ENCODE measurements at regions not wholly inside any gene's neighbourhood (a gene's known extent, or its start where the extent isn't known, plus 50 kb on each side); places are given as distances from the start of the nearest gene placed in this dataset.
A peak's percentile ranks its signal among the peaks of the same experiment; 100 is the strongest.

DNA sequence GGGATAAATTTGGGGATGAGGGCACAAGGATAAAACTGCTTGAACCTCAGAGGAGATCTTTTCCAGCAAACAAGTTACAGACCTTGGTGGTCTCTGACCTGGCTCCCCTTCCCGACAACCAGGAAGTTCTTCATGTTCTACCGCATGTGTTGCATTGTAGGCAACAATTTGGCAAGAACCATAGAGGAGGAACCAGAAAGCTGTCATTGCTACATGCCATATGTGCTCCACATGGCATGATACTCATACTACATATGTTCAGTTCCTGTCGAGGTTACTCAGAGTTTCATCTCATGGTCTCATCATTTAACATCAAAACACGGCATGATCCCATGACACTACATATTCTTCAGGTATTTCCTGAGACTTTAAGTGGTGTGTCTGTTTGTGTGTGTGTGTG lies 235.9 kb downstream of the OR13H1 start:
- H3K9me3 Mint-ChIP-seq: no peaks in the 10 kb centered on the region
- Histone ChIP-seq H3K4me3 (ENCODE audit: low read length) (no peak overlapping the region), H3K27me3 (ENCODE audit: control insufficient read depth, insufficient read depth, low read length, poor library complexity, severe bottlenecking) (no peaks in the 10 kb centered on the region), H3K4me1 (ENCODE audit: control insufficient read depth, insufficient read depth, low read length) (no peaks in the 10 kb centered on the region), H3K27ac (ENCODE audit: low read depth, low read length) (no peak overlapping the region), H3K9ac (ENCODE audit: extremely low read depth, low read length, poor library complexity, severe bottlenecking) (no peak overlapping the region), H3K9me3 (ENCODE audit: control insufficient read depth, low read length) (no peaks in the 10 kb centered on the region), H3K36me3 (ENCODE audit: control insufficient read depth, insufficient read depth, low read length) (peaks cover 71% of the 10 kb centered on the region)
- H3K27ac Mint-ChIP-seq: no peak overlapping the region
- DNase-seq: no peak
- peaks cover 83% of the 10 kb centered on the region for H3K36me3 Mint-ChIP-seq (ENCODE audit: low read depth)
- no peaks in the 10 kb centered on the region for H3K4me1 Mint-ChIP-seq
- no peaks in the 10 kb centered on the region for H3K27me3 Mint-ChIP-seq (ENCODE audit: insufficient read depth)
- TF ChIP-seq, protein P1, sequence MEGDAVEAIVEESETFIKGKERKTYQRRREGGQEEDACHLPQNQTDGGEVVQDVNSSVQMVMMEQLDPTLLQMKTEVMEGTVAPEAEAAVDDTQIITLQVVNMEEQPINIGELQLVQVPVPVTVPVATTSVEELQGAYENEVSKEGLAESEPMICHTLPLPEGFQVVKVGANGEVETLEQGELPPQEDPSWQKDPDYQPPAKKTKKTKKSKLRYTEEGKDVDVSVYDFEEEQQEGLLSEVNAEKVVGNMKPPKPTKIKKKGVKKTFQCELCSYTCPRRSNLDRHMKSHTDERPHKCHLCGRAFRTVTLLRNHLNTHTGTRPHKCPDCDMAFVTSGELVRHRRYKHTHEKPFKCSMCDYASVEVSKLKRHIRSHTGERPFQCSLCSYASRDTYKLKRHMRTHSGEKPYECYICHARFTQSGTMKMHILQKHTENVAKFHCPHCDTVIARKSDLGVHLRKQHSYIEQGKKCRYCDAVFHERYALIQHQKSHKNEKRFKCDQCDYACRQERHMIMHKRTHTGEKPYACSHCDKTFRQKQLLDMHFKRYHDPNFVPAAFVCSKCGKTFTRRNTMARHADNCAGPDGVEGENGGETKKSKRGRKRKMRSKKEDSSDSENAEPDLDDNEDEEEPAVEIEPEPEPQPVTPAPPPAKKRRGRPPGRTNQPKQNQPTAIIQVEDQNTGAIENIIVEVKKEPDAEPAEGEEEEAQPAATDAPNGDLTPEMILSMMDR (conservative IDR thresholded peaks at IDR 0.05): no peak
- WGBS, 2 experiments (ENCODE audit: insufficient coverage in 1 of 2, insufficient read length in 1 of 2): 97% methylated on average over 3 of the region's 4 CpGs; no CpG with 5 or more reads in 1 of the 2 experiments
- no peak overlapping the region for H3K4me3 Mint-ChIP-seq

DNA sequence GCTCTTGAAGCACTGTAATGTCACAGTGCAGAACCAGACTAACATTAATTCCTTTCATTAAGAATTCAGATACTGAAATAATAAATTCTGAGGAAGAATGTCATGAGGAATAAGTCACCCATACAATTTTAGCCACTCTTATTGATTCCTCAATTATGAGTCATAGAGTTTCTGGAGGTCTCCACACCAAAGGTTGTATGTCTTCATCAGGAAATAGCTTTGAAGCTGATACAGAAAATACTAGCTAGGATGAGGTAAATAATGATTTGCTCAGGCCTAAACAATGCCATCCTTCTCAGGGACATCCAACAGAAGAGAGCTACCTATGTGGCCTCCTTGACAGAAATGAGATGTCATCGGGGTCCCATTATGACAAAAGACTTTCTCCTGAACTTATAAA lies 238.8 kb downstream of the OR13H1 start:
- TF ChIP-seq, protein P1 (conservative IDR thresholded peaks at IDR 0.05): no peak
- no peak overlapping the region for H3K27ac ChIP-seq (ENCODE audit: low read depth, low read length)
- peaks cover 68% of the 10 kb centered on the region for H3K36me3 ChIP-seq (ENCODE audit: control insufficient read depth, insufficient read depth, low read length)
- no peak overlapping the region for H3K9ac ChIP-seq (ENCODE audit: extremely low read depth, low read length, poor library complexity, severe bottlenecking)
- H3K27me3 ChIP-seq (ENCODE audit: control insufficient read depth, insufficient read depth, low read length, poor library complexity, severe bottlenecking): no peaks in the 10 kb centered on the region
- Mint-ChIP-seq H3K4me1 (no peaks in the 10 kb centered on the region), H3K4me3 (no peak overlapping the region), H3K36me3 (ENCODE audit: low read depth) (peaks cover 77% of the 10 kb centered on the region), H3K27ac (no peak overlapping the region), H3K27me3 (ENCODE audit: insufficient read depth) (no peaks in the 10 kb centered on the region), H3K9me3 (no peaks in the 10 kb centered on the region)
- H3K4me3 ChIP-seq (ENCODE audit: low read length): no peak overlapping the region
- DNase-seq: no peak
- H3K9me3 ChIP-seq (ENCODE audit: control insufficient read depth, low read length): no peaks in the 10 kb centered on the region
- 100% methylated on average over 1 of the region's 1 CpG; no CpG with 5 or more reads in 1 of the 2 experiments for WGBS, 2 experiments (ENCODE audit: insufficient coverage in 1 of 2, insufficient read length in 1 of 2)
- no peaks in the 10 kb centered on the region for H3K4me1 ChIP-seq (ENCODE audit: control insufficient read depth, insufficient read depth, low read length)

DNA sequence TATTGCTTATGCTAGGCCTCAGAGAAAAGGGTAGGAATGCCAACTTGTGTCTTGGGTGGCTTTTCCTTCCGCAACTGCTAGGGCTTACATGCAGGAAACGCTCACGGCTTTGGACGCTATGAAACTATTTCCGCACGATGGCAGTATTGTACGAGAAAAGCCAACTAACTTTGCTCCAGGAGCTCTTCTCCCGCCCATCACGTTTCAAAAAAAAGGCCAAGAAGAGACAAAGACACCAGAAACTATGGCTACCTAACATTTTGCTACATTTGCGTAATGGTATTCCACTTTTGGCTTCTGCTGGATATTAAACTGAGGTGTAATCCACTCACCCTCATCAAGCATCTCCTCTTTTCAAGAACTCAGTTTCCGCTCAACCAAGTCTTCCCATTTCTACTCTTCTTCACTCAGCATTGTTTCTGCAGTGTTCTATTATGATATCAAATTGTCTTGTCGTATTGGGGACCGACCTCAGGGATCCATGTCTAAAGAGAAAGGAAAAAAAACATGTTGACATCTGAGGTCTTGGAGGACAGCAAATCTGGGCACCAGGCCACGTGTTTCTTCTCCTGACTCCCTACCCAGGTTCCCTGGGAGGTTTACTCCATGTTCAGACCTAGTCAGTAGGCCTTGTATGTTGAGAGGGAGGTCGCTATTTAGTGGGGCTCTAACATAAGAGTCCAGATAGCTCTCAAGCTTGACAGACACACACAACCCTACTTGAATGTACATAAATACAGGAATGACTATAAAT lies 239.4 kb upstream of the STK26 start:
- Mint-ChIP-seq H3K4me3 (no peak overlapping the region), H3K4me1 (no peaks in the 10 kb centered on the region), H3K9me3 (no peaks in the 10 kb centered on the region), H3K27ac (peak overlapping the region; percentile 5), H3K27me3 (ENCODE audit: insufficient read depth) (no peaks in the 10 kb centered on the region), H3K36me3 (ENCODE audit: low read depth) (peaks cover 78% of the 10 kb centered on the region)
- H3K27me3 ChIP-seq (ENCODE audit: control insufficient read depth, insufficient read depth, low read length, poor library complexity, severe bottlenecking): no peaks in the 10 kb centered on the region
- peaks cover 69% of the 10 kb centered on the region for H3K36me3 ChIP-seq (ENCODE audit: control insufficient read depth, insufficient read depth, low read length)
- DNase-seq: no peak
- H3K9me3 ChIP-seq (ENCODE audit: control insufficient read depth, low read length): no peaks in the 10 kb centered on the region
- H3K9ac ChIP-seq (ENCODE audit: extremely low read depth, low read length, poor library complexity, severe bottlenecking): no peak overlapping the region
- TF ChIP-seq, protein P1 (conservative IDR thresholded peaks at IDR 0.05): no peak
- WGBS, 2 experiments (ENCODE audit: insufficient coverage in 1 of 2, insufficient read length in 1 of 2): 94 to 100% methylated on average over 1 to 14 of the region's 15 CpGs
- H3K27ac ChIP-seq (ENCODE audit: low read depth, low read length): no peak overlapping the region
- H3K4me3 ChIP-seq (ENCODE audit: low read length): no peak overlapping the region
- H3K4me1 ChIP-seq (ENCODE audit: control insufficient read depth, insufficient read depth, low read length): no peaks in the 10 kb centered on the region
